ENCODE measurements at regions not wholly inside any gene's neighbourhood (a gene's known extent, or its start where the extent isn't known, plus 50 kb on each side); places are given as distances from the start of the nearest gene placed in this dataset.

GRCh38 chr2:8578335-8579244 lies 103.3 kb upstream of the ID2 start:
- no peak overlapping the region for H3K4me3 ChIP-seq (IDR thresholded peaks at IDR 0.05; ENCODE audit: insufficient read depth, low read depth, low read length)
- H3K36me3 ChIP-seq (ENCODE audit: insufficient read depth) = no peaks in the 10 kb centered on the region
- H3K4me2 ChIP-seq = no peak overlapping the region
- H3K4me1 ChIP-seq (ENCODE audit: low read depth, poor library complexity, severe bottlenecking) = no peaks in the 10 kb centered on the region
- no peak overlapping the region for H3K27ac ChIP-seq
- H3K79me2 ChIP-seq (ENCODE audit: insufficient read depth, low read depth) = no peaks in the 10 kb centered on the region
- H2AFZ ChIP-seq (ENCODE audit: low read depth) = no peak overlapping the region
- no peak overlapping the region for H3K9ac ChIP-seq
- TF ChIP-seq CTCF (conservative IDR thresholded peaks at IDR 0.05; ENCODE audit: low read depth, low read length) = no peak
- no peaks in the 10 kb centered on the region for H4K20me1 ChIP-seq (ENCODE audit: insufficient read depth)
- no peaks in the 10 kb centered on the region for H3K27me3 ChIP-seq (ENCODE audit: insufficient read depth, low read depth)

GRCh38 chr2:8579485-8580085 lies 102.3 kb upstream of the ID2 start:
- Histone ChIP-seq H3K4me3 (IDR thresholded peaks at IDR 0.05; ENCODE audit: insufficient read depth, low read depth, low read length) (no peak overlapping the region), H3K9ac (no peak overlapping the region), H3K36me3 (ENCODE audit: insufficient read depth) (no peaks in the 10 kb centered on the region), H3K4me2 (no peak overlapping the region), H3K27ac (no peak overlapping the region), H3K79me2 (ENCODE audit: insufficient read depth, low read depth) (no peaks in the 10 kb centered on the region), H3K4me1 (ENCODE audit: low read depth, poor library complexity, severe bottlenecking) (no peaks in the 10 kb centered on the region), H3K27me3 (ENCODE audit: insufficient read depth, low read depth) (no peaks in the 10 kb centered on the region), H2AFZ (ENCODE audit: low read depth) (no peak overlapping the region), H4K20me1 (ENCODE audit: insufficient read depth) (no peaks in the 10 kb centered on the region)
- TF ChIP-seq CTCF (conservative IDR thresholded peaks at IDR 0.05; ENCODE audit: low read depth, low read length) = no peak

- no peaks in the 10 kb centered on the region for H3K36me3 ChIP-seq (ENCODE audit: insufficient read depth)
- TF ChIP-seq CTCF (conservative IDR thresholded peaks at IDR 0.05; ENCODE audit: low read depth, low read length) = no peak
- H3K79me2 ChIP-seq (ENCODE audit: insufficient read depth, low read depth) = no peaks in the 10 kb centered on the region
- H2AFZ ChIP-seq (ENCODE audit: low read depth) = no peak overlapping the region
- no peaks in the 10 kb centered on the region for H3K27me3 ChIP-seq (ENCODE audit: insufficient read depth, low read depth)
- no peak overlapping the region for H3K4me2 ChIP-seq
- H3K4me3 ChIP-seq (IDR thresholded peaks at IDR 0.05; ENCODE audit: insufficient read depth, low read depth, low read length) = no peak overlapping the region
- no peaks in the 10 kb centered on the region for H4K20me1 ChIP-seq (ENCODE audit: insufficient read depth)
- H3K27ac ChIP-seq = no peak overlapping the region
- no peaks in the 10 kb centered on the region for H3K4me1 ChIP-seq (ENCODE audit: low read depth, poor library complexity, severe bottlenecking)
- H3K9ac ChIP-seq = no peak overlapping the region
Measured at GRCh38 chr2:8580316-8581233, 101.3 kb upstream of the ID2 start.

GRCh38 chr2:8581234-8581561 lies 100.7 kb upstream of the ID2 start:
- H3K27me3 ChIP-seq (ENCODE audit: insufficient read depth, low read depth) = no peaks in the 10 kb centered on the region
- no peaks in the 10 kb centered on the region for H4K20me1 ChIP-seq (ENCODE audit: insufficient read depth)
- H3K4me1 ChIP-seq (ENCODE audit: low read depth, poor library complexity, severe bottlenecking) = no peaks in the 10 kb centered on the region
- no peak overlapping the region for H3K4me3 ChIP-seq (IDR thresholded peaks at IDR 0.05; ENCODE audit: insufficient read depth, low read depth, low read length)
- H3K36me3 ChIP-seq (ENCODE audit: insufficient read depth) = no peaks in the 10 kb centered on the region
- no peak overlapping the region for H3K4me2 ChIP-seq
- H3K79me2 ChIP-seq (ENCODE audit: insufficient read depth, low read depth) = no peaks in the 10 kb centered on the region
- H3K9ac ChIP-seq = no peak overlapping the region
- TF ChIP-seq CTCF (conservative IDR thresholded peaks at IDR 0.05; ENCODE audit: low read depth, low read length) = no peak
- no peak overlapping the region for H2AFZ ChIP-seq (ENCODE audit: low read depth)
- H3K27ac ChIP-seq = no peak overlapping the region

Measured in KMS-11 (cell line).